Loucy (cell line): ENCODE measurements at regions not wholly inside any gene's neighbourhood (a gene's known extent, or its start where the extent isn't known, plus 50 kb on each side); places are given as distances from the start of the nearest gene placed in this dataset.
"Not testable (repeated sequence)": the region's sequence is repeated elsewhere in the genome, so short reads cannot be mapped to it uniquely, and the experiment has no call there.

Experiments
- EZH2phosphoT487 ChIP-seq: fragments of 200-600 bp; IDR thresholded peaks from 2 replicates; pipeline ENCODE4 v1.6.1; 2018; ENCODE audit warnings: antibody characterized with exemption, mild to moderate bottlenecking, moderate library complexity, borderline replicate concordance
- TF ChIP-seq, protein P1 (sequence below): fragments of 200-600 bp; sonication (generic); conservative IDR thresholded peaks from 2 replicates; pipeline ENCODE4 v1.5.1; 2014; ENCODE audit warnings: mild to moderate bottlenecking, antibody characterized with exemption, low read length

DNA sequence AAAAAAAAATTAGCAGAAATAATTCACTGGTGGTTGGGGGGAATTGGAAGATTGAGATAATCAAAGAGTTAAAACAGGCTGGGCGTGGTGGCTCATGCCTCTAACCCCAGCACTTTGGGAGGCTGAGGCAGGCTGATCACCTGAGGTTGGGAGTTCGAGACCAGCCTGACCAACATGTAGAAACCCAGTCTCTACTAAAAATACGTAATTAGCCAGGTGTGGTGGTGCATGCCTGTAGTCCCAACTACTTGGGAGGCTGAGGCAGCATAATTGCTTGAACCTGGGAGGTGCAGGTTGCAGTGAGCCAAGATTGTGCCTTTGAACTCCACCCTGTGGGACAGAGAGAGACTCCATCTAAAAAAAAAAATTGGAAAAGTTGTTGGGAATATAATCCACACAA lies 173.2 kb upstream of the TPTE start:
- TF ChIP-seq, protein P1, sequence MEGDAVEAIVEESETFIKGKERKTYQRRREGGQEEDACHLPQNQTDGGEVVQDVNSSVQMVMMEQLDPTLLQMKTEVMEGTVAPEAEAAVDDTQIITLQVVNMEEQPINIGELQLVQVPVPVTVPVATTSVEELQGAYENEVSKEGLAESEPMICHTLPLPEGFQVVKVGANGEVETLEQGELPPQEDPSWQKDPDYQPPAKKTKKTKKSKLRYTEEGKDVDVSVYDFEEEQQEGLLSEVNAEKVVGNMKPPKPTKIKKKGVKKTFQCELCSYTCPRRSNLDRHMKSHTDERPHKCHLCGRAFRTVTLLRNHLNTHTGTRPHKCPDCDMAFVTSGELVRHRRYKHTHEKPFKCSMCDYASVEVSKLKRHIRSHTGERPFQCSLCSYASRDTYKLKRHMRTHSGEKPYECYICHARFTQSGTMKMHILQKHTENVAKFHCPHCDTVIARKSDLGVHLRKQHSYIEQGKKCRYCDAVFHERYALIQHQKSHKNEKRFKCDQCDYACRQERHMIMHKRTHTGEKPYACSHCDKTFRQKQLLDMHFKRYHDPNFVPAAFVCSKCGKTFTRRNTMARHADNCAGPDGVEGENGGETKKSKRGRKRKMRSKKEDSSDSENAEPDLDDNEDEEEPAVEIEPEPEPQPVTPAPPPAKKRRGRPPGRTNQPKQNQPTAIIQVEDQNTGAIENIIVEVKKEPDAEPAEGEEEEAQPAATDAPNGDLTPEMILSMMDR, result not testable (repeated sequence)
- TF ChIP-seq EZH2phosphoT487, result not testable (repeated sequence)
